ENCODE measurements at regions not wholly inside any gene's neighbourhood (a gene's known extent, or its start where the extent isn't known, plus 50 kb on each side); places are given as distances from the start of the nearest gene placed in this dataset.

DNA sequence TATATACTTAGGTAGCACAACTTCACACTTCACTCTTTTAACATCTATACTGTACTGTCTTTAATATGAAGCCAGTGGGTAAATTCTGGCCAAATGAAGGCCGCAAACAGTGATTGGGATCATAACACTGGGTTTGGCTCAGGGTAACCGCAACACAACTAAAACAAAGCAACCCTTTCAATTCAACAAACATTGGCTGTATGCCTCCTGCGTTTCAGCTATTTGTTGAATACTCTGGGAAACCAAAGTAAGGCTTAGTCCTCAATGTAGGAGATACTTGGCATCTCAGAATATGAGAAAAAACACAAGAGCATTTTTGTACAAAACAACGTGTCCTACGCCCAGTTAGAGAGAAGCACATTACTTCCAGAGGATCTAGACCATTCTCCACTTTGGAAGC lies 693.3 kb upstream of the KLHL29 start:
- no peak for FAIRE-seq

- no peak for FAIRE-seq
Observed at GRCh38 chr2:22692746-22693145, 692.2 kb upstream of the KLHL29 start.

DNA sequence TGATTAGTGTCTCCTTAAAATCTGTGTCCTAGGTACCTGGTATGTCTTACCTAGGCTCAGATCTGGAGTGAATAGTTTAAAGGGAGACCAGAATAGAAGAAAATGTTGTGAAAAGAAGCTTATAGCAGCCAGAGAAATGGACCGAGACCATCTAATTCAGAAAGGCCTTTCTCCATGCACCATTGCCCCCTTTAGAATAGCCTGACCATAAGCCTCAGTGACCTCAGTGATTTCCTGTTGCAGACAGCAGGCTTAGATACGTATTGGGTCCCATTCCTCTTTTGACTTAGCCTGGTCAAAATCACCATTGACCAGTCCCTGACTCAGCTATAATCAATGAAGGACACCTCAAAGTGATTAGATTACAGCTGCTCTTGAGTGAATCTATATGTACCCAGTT lies 690.7 kb upstream of the KLHL29 start:
- FAIRE-seq, result no peak

GRCh38 chr2:22694856-22695255 lies 690.1 kb upstream of the KLHL29 start:
- FAIRE-seq, result no peak

DNA sequence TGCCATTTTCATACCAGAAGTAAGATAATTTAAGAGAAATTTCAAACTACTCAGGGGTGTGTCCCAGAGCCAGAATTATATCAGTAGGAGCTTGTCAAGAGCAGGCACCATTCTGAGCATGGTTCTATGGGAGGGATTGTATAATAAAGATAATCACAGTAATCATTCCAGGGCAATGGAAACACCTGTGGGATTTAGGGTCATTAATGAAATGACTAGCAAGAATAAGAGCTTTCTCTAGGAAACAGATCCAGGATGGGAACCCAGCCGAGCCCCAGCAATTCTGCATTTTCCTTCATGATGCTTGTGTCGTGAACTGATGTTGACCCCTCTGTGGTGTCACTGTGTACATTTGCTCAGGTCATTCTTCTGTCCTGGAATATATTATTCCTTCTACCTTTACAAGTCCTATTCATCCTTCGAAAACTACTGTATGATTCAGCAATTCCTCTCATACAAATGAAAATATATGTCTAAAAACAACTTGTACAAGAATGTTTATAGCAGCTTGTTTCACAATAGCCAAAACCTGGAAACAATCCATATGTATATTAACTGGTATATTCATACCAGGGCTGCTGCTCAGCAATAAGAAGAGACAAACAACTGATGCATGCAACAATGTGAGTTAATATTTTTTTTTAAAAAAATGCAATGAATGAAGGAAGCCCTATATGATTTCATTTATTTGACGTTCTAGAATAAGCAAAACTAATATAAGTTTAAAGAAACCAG lies 687.8 kb upstream of the KLHL29 start:
- no peak for FAIRE-seq

- FAIRE-seq, result no peak
Observed at GRCh38 chr2:22701561-22702160, 683.3 kb upstream of the KLHL29 start.

DNA sequence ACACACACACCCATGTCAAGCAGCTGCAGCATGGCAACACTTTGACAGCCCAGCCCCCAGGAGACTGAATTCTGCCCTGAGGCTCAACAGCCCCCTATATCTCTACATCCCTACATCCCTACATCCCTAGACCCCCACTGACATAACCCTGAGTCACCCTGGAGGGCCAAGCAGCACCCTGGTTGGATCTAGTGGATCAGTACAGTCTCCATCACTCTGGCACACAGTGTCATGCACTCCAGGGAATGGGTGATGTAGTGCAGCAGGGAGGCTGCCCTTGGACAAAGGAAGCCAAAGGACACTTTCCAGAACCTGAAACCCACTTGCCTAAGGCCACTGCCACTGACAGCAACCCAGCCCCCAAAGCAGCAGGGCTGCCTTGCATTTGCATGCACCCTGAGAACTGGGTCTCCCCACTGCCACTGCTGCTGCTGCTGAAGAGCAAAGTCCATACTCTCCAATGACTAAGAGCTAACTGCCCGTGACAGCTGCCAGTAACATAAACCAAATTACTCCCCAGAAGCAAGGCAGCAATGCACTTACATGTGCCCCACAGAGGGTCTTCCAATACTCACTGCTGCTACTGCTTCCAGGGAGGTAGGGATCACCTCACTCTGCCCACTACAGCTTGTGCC lies 681.6 kb upstream of the KLHL29 start:
- FAIRE-seq, result no peak

GRCh38 chr2:22719396-22719795 lies 665.6 kb upstream of the KLHL29 start:
- FAIRE-seq, result no peak

GRCh38 chr2:22729466-22729865 lies 655.5 kb upstream of the KLHL29 start:
- no peak for FAIRE-seq

DNA sequence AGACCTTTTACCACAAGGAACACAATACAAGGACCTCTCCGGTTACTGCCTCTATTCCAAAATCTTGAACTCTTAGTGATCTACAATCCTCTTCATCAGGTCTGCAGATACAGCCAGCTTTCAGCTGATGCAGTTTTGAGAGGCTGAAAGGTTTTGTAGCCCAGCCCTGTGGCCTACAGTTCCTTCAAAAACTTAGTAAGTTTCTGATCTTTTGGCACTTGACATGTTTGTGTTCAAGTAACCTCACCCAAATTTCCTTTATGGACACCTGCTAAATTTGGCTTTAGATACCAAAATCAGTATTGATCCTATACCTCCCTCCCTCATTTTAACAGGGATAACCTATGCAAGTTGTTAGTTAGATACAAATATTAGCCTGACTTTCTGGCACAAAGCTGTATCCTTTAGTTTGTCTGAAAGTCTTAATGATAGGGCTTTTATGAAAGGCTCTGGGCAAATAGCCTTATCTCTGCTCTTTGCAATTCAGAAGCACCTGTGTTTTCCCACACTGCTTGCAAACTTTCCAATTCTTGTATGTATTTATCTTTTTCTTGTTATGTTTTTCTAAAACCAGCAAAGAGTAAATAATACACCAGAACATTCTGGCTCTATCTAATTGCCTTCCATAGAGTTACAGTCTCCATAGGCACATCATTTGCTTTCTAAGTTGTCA lies 650.5 kb upstream of the KLHL29 start:
- FAIRE-seq, result no peak

GRCh38 chr2:22737144-22737543 lies 647.8 kb upstream of the KLHL29 start:
- FAIRE-seq, result no peak

DNA sequence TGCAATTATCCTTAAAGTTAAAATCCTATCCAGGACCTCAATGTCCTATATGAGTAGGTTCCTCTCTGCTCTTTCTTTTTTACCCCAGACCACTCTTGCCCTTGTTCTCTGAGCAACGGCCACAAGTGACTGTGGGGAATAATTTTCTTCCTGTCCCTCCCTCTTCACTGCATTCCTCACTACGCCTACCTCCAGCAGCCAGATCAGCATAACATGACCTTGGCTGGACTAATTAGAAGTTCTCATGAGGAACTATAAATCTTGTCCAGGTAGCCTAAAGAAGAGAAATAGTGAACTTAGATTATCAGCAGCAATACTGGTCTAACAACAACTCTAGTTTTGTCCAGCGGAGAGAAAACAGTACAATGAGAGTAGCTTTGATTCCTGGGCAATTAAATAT lies 643.8 kb upstream of the KLHL29 start:
- no peak for FAIRE-seq

DNA sequence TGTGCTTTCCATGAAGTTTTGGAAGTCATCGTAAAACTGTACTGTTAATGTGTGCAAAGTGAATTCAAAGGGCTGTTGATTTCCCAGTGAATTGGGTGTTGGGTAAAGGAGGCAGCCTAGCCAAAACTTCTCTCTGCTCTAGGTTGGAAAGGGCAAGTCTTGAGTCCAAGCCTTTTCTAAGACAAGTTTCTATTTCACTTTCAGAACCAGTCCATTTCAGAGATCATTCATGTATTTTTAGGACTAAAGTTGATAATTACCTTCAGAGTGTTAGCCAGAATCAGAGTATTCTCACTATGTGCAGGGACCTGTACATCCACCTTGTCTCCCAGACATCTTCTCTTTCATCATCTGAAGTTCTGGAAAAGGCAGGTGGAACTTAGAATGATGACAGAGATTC lies 636.1 kb upstream of the KLHL29 start:
- no peak for FAIRE-seq

GRCh38 chr2:22753476-22753875 lies 631.5 kb upstream of the KLHL29 start:
- FAIRE-seq, result no peak

DNA sequence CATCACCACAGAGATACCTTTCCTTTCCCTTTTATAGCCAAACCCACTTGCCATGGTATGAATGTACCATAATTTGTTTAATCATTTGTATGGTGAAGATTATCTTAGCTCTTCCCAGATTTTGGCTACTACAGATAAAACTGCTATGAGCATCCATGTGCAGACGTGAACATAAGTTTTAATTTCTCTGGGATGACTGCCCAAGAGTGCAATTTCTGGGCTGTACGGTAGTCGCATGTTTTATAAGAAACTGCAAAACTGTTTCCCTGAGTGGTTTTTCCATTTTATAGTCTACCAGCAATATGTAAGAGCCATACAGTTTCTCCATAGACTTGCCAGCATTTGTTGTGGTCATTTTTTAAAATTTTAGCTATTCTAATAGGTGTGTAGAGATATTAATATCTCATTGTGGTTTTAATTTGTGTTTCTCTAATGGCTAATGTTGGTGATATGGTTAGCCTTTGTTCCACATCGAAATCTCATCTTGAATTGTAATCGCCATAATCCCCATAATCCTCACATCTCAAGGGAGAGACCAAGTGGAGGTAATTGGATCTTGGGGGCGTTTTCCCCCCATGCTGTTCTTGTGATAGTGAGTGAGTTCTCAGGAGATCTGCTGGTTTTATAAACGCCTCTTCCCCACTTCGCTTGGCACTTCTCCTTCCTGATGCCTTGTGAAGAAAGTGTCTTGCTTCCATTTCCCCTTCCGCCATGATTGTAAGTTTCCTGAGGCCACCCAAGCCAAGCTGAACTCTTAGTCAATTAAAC lies 628.5 kb upstream of the KLHL29 start:
- no peak for FAIRE-seq

DNA sequence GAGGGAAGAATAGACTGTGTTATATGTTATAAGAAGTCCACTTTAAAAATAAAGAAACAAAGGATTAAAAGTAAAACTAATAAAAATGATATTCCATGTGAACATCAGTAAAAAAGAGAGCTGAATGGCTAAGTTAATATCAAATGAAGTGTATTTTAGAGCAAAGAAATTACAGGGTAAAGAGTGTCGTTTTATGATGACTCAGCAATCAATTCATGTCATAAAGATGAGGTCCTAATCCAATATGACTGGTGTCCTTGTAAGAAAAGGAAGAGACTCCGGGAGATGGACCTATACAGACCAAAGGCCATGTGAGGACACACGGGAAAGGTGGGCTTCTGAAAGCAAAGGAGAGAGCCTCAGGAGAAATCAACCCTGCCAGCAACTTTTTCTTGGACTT lies 615.5 kb upstream of the KLHL29 start:
- no peak for FAIRE-seq

DNA sequence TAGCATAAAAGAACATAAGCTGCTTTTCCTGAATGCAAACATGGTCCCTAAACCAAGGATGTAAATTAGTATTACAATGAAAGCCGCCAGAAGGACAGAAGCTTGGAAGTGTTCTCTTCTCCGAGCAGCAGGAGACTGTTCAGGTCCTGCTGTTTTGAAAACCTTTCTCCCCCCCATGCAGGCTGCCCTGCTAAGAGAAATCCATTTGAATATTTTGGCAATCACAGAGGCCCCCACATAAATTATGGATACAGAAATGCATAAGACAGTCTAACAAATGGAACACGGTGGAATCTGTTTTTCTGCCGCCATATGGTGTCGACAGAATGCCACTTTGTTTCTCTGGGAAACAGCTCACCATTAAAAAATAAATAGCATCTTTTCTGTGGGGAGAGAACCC lies 600.4 kb upstream of the KLHL29 start:
- no peak for FAIRE-seq

DNA sequence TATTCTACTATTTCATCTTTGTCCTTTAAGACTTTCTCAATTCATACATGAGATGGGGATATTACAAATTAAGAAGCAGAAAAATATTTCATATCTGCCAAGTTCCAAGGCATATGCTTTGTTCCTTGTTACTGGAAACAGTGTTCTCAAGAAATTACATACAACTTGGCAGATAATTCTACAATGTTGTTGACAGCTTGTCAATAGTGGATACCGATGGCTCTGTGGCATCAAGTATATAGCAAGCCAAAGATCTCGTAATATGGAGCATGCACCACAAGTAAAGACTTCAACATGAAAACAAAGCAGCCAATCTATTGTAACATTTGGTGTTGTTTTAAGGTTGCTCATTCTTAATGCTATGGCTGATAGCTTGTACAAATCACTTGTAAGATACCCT lies 598.2 kb upstream of the KLHL29 start:
- FAIRE-seq, result no peak

- no peak for FAIRE-seq
Observed at GRCh38 chr2:22787745-22788144, 597.2 kb upstream of the KLHL29 start.

GRCh38 chr2:22788749-22789327 lies 596.1 kb upstream of the KLHL29 start:
- FAIRE-seq, result no peak

GRCh38 chr2:22795287-22795866 lies 589.6 kb upstream of the KLHL29 start:
- FAIRE-seq, result no peak

DNA sequence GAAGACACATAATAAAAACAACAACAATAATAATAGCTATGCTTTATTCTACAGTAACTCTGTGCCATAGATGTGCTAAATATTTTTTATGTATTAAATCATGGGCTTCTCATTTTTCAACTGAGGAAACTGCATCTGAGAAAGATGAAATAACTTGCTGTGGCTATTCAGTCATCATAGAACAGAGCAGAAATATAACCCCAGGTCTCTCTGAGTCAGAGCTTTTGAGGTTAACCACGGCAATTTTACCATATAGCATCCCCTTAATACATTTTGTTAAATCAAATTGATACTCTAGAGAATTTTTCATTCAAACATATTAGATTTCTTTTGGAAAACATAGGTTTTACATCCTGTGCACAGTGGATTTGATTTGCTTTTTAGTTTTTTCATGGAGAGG lies 586.6 kb upstream of the KLHL29 start:
- no peak for FAIRE-seq
